ENCODE measurements at regions not wholly inside any gene's neighbourhood (a gene's known extent, or its start where the extent isn't known, plus 50 kb on each side); places are given as distances from the start of the nearest gene placed in this dataset.

DNA sequence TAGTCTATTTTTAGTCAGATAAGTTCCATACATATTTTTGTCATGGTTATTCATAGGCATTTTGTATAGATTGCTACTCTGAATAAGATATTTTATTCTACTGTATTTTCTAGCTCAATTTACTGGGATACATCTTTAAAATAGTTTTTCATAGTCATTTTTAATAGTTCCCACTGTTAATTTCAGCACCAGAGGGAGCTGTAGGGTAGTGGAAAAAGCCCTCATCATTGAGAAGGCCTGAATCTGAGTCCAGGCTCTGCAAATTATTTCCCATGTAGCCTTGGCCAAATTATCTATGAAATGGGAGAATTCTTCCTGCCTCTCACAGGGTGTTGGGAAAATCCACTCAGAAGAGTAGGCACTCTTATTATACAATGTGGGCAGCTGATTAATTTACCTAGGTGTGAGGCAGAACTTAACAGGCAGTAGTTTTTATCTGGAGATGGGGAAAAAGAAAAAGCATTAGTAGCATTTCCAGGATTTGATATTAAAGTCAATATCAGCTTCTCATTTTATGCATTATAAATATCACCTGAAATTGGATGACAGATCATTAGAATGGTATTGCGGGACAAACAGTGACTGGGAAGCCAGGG is 102.9 kb upstream of the PAQR3 start:
- no peak overlapping the region for H3K27ac Mint-ChIP-seq
- POLR2A ChIA-PET, result no interaction called here
- H3K4me3 Mint-ChIP-seq, result no peak overlapping the region
- H3K36me3 Mint-ChIP-seq (ENCODE audit: low read depth), result no peaks in the 10 kb centered on the region
- H3K4me1 Mint-ChIP-seq, result no peaks in the 10 kb centered on the region
- H3K9me3 Mint-ChIP-seq, result no peaks in the 10 kb centered on the region
- peaks cover 1% of the 10 kb centered on the region for H3K27me3 Mint-ChIP-seq
- DNase-seq, result no peak
- CTCF ChIA-PET, result no interaction called here

DNA sequence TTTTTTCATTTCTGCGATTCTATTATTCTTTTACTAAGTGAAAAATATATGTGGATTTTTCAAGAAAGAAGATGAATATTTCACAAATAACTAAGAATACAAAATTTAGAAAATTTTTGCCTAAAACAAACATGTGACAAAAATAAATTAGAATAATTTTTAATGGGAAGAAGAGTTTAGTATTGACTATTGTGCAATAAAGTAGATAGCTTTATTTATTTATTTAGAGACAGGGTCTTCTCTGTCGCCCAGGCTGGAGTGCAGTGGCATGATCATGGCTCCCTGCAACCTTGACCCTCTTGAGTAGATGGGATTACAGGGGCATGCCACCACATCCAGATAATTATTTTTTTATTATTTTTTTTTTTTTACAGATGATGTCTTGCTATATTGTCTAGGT is 95.3 kb upstream of the PAQR3 start:
- CTCF ChIA-PET, result no interaction called here
- Mint-ChIP-seq H3K27me3 (no peaks in the 10 kb centered on the region), H3K27ac (no peak overlapping the region), H3K9me3 (no peaks in the 10 kb centered on the region), H3K36me3 (ENCODE audit: low read depth) (no peaks in the 10 kb centered on the region), H3K4me1 (no peaks in the 10 kb centered on the region), H3K4me3 (no peak overlapping the region)
- POLR2A ChIA-PET, result no interaction called here
- no peak for DNase-seq

DNA sequence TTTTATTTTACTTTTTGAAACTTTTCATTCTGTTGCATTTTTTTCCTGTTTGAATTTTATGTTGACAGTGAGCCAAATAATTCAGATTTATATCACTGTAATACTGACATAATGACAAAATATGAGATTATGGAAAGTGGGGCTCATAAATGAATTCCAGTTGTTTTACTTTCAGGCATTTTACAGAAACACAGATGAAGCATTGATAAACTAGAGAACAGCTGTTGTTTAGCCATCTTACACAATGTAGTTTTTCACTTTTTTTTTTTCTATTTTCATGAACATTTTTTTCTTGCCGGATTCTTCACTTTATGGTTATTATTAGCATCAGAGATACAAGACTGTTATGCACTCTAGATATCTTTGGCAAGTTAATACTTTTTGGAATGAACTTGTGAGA is 91.7 kb upstream of the PAQR3 start:
- no peak overlapping the region for H3K27ac Mint-ChIP-seq
- CTCF ChIA-PET, result no interaction called here
- POLR2A ChIA-PET, result no interaction called here

DNA sequence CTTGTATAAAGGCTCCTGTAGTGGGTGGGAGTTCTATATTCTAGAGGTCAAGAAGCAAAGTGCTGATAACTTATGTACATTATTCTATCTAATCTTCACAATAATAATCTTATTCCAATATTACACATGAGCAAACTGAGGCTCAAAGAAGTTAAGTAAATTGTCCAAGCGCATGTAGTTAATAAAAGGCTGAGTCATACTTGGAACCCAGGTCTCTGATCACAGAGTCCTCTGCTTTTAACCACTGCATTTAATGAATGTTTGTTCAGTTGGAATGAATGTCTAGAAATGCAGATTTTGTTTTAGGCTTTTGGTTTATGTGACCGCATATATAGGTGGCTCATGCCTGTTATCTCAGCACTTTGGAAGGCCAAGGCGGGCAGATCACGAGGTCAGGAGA is 88.4 kb upstream of the PAQR3 start:
- H3K9me3 Mint-ChIP-seq, result no peaks in the 10 kb centered on the region
- CTCF ChIA-PET, result no interaction called here
- no peak overlapping the region for H3K27ac Mint-ChIP-seq
- peaks cover 5% of the 10 kb centered on the region for H3K27me3 Mint-ChIP-seq
- DNase-seq, result no peak
- no peaks in the 10 kb centered on the region for H3K36me3 Mint-ChIP-seq (ENCODE audit: low read depth)
- H3K4me3 Mint-ChIP-seq, result no peak overlapping the region
- POLR2A ChIA-PET, result no interaction called here
- no peaks in the 10 kb centered on the region for H3K4me1 Mint-ChIP-seq

More for the DNA sequence above, 91.7 kb upstream of the PAQR3 start:
- H3K9me3 Mint-ChIP-seq, result no peaks in the 10 kb centered on the region
- no peak overlapping the region for H3K4me3 Mint-ChIP-seq
- H3K27me3 Mint-ChIP-seq, result no peaks in the 10 kb centered on the region
- DNase-seq, result no peak
- H3K36me3 Mint-ChIP-seq (ENCODE audit: low read depth), result no peaks in the 10 kb centered on the region
- H3K4me1 Mint-ChIP-seq, result no peaks in the 10 kb centered on the region

DNA sequence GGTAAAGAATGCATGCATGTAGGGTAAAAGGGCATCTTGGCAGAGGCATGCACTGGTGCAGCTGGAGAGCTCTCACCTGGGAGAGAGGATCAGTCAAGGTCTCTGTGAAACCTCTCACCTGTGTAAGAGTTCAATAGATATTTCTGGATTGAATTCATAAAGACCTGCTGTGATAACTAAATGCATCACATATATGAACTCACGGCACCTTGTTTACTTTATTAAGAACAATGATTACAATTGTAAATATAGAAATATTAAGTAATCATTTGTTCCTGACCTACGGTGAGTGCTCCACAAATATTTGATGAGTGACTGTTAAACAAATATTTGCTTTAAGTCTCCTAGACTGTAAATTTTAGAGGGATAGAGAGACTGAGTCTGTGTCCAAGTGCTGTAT is 85.9 kb upstream of the PAQR3 start:
- no peaks in the 10 kb centered on the region for H3K4me1 Mint-ChIP-seq
- ChIA-PET CTCF (no interaction called here), POLR2A (no interaction called here)
- no peaks in the 10 kb centered on the region for H3K9me3 Mint-ChIP-seq
- no peak for DNase-seq
- H3K27me3 Mint-ChIP-seq, result peaks cover 5% of the 10 kb centered on the region
- no peaks in the 10 kb centered on the region for H3K36me3 Mint-ChIP-seq (ENCODE audit: low read depth)
- H3K27ac Mint-ChIP-seq, result no peak overlapping the region
- H3K4me3 Mint-ChIP-seq, result no peak overlapping the region

DNA sequence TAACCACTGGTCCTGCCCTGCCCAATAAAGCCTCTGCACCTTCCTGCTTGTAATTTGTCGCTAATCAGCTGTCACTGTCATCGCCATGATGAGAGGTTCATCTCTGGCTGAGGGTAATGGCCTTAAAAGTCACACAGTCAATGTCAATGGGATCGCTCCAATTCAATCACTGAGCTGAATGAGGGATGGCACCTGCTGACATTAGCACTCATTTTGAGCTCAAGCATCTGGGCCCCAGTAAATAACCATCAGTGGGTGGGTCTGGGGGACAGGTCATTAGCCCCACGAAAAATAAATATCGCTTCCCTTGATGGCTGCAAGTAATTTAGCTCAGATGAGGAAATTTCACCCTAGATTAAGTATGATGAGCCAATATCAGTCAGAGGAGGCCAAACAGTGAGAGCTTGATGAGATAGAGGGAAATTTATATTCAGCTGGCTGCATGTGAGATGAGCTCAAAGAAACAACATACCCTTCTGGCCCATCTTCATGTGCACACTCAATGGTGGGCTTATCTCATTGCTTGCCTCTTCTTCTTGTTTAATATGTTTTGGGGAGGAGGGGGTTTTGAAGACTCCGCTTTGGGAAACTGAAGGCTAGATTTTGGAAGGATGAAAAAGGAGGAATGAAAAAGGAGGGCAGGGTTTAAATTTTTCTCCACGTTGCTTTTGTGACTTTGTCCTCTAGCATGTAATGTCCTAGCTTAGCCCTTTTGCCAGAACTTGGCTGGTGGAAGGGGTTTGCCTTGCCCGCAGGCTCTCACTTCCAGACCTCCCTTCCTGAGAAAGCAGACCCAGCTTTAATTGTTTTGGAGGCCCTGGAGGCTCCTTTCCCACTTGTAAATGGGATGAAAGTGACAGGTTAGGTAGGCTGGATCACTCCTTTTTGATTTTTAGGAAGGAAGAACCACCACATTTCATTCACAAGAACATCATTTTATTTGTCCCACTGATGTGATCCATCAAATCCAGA is 84.8 kb upstream of the PAQR3 start:
- DNase-seq, result no peak
- Mint-ChIP-seq H3K36me3 (ENCODE audit: low read depth) (no peaks in the 10 kb centered on the region), H3K9me3 (no peaks in the 10 kb centered on the region), H3K27me3 (peaks cover 5% of the 10 kb centered on the region), H3K4me1 (no peaks in the 10 kb centered on the region), H3K27ac (no peak overlapping the region), H3K4me3 (no peak overlapping the region)
- ChIA-PET POLR2A (no interaction called here), CTCF (no interaction called here)

DNA sequence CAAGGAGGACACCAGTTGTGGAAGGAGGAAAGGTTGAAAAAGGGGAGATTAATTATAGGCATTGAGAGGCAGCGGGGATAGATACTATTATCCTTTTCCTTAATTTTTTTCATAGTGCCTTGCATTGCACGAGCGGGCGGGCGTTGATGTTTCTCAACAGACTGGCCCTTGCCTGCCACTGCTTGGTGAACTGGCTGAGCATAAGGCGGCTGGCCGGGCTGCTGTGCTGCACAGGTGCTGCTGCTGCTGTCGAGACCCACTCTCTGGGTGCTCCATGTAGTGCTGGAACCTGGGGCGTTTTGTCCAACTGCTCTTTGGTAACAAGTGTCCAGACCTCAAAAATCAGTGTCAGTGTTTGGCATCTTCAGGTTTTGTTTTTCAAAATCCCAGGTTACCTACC is 83.3 kb upstream of the PAQR3 start:
- Mint-ChIP-seq H3K27ac (no peak overlapping the region), H3K9me3 (no peaks in the 10 kb centered on the region)
- CTCF ChIA-PET, result no interaction called here

DNA sequence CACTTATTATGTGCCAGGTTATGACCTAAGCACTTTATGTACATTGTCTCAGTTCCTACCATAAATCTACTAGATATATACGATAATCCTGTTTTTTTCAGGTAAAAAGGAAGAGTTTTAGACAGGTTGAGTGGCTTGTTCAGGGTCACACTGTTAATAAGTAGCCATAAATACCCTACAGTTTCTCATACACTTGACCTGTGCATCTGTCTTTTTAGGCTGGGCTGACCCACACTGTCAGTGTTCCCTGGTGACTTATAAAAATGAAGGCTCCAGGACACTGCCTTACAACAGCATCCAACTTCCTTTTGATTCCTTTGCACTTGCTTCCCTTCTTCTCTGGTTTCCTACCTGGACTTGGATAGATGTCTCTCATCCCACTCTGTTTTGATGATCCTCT is 78.2 kb upstream of the PAQR3 start:
- no peak overlapping the region for H3K4me3 Mint-ChIP-seq
- ChIA-PET POLR2A (no interaction called here), CTCF (no interaction called here)
- no peaks in the 10 kb centered on the region for H3K4me1 Mint-ChIP-seq
- DNase-seq, result no peak
- H3K27ac Mint-ChIP-seq, result no peak overlapping the region
- H3K36me3 Mint-ChIP-seq (ENCODE audit: low read depth), result no peaks in the 10 kb centered on the region
- no peaks in the 10 kb centered on the region for H3K9me3 Mint-ChIP-seq
- H3K27me3 Mint-ChIP-seq, result peaks cover under 1% of the 10 kb centered on the region

More for the DNA sequence above, 83.3 kb upstream of the PAQR3 start:
- H3K36me3 Mint-ChIP-seq (ENCODE audit: low read depth), result no peaks in the 10 kb centered on the region
- H3K4me3 Mint-ChIP-seq, result no peak overlapping the region
- peaks cover 5% of the 10 kb centered on the region for H3K27me3 Mint-ChIP-seq
- H3K4me1 Mint-ChIP-seq, result no peaks in the 10 kb centered on the region
- POLR2A ChIA-PET, result no interaction called here
- DNase-seq, result no peak

DNA sequence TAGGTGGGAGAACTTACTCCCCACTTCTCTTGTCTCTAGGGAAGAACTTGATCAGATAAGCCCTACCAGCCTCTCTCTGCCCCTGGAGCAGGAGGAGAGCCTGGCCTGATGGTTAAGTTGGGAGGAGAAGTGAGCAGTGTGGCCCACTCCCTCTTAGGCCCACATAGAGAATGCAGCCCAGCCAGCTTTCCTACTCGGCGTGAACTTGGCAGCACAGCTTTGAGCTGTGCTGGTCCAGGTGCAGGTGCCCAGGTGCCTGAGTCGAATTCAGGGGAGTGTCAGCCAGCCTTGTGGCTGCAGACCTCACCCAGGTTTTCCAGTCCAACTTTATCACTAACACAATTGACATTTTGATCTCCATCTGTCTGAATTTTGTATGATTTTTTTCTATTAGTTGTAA is 77.6 kb upstream of the PAQR3 start:
- DNase-seq, result no peak
- Mint-ChIP-seq H3K4me3 (no peak overlapping the region), H3K27ac (no peak overlapping the region), H3K36me3 (ENCODE audit: low read depth) (no peaks in the 10 kb centered on the region), H3K4me1 (no peaks in the 10 kb centered on the region), H3K9me3 (no peaks in the 10 kb centered on the region), H3K27me3 (peaks cover 2% of the 10 kb centered on the region)
- CTCF ChIA-PET, result no interaction called here
- POLR2A ChIA-PET, result no interaction called here

DNA sequence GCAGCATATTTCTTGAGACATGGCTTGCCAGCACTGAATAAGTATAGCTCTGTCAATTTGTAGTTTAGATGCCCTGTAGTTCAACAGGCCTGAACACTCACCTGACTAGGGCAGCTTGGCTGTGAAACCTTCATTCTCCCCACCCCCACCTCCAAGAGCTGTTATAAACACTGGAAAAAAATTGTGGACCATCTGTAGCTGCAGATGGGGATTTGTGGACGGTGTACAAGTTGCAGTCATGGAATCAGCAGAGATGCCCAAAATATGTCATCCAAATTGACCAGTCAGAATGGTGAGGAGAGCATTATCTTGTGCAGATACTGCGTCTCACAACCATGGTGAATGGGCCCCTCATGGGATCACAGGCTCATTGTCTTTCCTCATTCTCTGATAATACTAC is 76.2 kb upstream of the PAQR3 start:
- no peak for DNase-seq
- Mint-ChIP-seq H3K27me3 (peaks cover 2% of the 10 kb centered on the region), H3K36me3 (ENCODE audit: low read depth) (no peaks in the 10 kb centered on the region), H3K4me3 (no peak overlapping the region), H3K4me1 (no peaks in the 10 kb centered on the region), H3K9me3 (no peaks in the 10 kb centered on the region), H3K27ac (no peak overlapping the region)
- POLR2A ChIA-PET, result no interaction called here
- CTCF ChIA-PET, result no interaction called here

DNA sequence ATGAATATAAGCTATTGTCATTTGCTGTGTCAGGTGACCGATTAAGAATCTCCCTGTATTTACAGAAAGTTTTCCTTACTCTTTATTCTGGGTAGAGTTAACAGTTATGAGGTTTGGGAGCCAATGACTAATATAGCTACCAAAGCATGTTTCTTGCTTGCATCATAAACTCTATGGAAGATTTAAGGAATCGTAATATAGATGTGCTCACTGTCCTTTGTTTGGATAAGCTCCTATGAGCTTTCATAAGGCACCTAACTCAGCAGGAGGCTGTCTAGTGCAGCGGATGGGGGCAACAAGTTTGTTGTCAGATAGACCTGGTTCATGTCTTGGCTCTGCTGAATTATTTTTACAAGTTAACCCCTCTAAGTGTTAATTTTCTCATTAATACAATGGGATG is 75.0 kb upstream of the PAQR3 start:
- ChIA-PET CTCF (no interaction called here), POLR2A (no interaction called here)
- peaks cover 2% of the 10 kb centered on the region for H3K27me3 Mint-ChIP-seq

DNA sequence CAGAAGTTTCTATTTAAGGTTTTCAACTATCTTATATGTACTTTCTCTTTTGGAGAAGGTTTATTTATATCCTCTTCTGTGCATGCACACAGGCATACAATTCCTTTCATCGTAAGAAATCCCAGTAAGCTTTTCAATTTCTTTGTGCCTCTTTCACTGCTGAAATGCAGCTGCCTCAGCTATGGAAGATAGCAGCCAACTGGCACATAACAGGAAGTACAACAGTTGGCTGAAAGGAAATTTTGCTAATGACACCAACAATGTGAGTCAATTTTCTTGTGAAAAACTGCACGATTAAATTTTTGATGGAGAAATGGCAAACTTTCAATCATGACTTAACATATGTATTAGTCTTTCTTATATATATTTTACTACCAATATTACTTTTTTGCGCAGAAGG is 74.5 kb upstream of the PAQR3 start:
- no peak overlapping the region for H3K4me3 Mint-ChIP-seq
- no peaks in the 10 kb centered on the region for H3K36me3 Mint-ChIP-seq (ENCODE audit: low read depth)
- H3K27me3 Mint-ChIP-seq, result peaks cover 2% of the 10 kb centered on the region
- DNase-seq, result no peak
- CTCF ChIA-PET, result no interaction called here
- no peaks in the 10 kb centered on the region for H3K9me3 Mint-ChIP-seq
- POLR2A ChIA-PET, result no interaction called here
- H3K4me1 Mint-ChIP-seq, result no peaks in the 10 kb centered on the region
- H3K27ac Mint-ChIP-seq, result no peak overlapping the region

More for the DNA sequence above, 75.0 kb upstream of the PAQR3 start:
- DNase-seq, result no peak
- Mint-ChIP-seq H3K27ac (no peak overlapping the region), H3K36me3 (ENCODE audit: low read depth) (no peaks in the 10 kb centered on the region), H3K4me3 (no peak overlapping the region), H3K4me1 (no peaks in the 10 kb centered on the region), H3K9me3 (no peaks in the 10 kb centered on the region)

DNA sequence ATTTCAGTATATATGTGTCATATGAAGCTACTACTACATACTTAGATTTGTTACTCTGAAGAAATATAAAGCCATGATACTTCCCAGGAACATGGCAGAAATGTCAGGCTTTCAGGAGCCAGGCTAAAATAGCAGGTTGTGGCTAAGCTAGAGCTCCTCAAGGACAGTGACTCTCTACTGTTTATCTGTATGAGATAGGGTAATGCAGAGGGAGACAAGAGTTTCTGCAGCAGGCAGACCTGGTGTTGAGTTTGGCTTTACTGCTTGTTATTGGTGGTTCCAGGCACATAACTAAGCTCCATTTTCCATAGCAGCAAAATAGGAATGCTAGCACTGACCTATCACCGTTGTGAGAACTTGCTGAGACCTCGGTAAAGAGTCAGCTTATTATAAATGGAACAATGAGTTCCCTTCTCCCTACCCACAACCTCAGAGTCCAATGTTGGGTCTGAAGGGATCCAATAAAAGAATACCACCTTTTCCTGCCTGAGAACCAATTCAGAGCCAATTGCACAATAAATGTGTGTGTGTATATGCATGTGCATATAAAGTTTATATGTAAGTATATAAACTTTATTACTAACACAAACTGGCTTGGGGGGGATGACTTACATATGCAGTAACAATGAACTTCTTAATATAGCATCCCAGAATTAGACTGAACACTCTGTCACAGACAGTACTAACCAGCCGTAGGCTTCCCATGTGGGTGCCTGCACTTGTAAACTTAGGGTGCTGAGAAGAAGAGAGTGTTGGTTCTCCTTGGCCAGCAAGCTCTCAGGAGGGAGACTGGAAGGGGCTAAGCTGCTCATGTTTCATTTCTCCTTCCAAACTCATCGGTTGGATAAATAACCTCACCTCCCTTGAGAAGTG is 51.9 kb upstream of the PAQR3 start:
- H3K36me3 Mint-ChIP-seq (ENCODE audit: low read depth), result no peaks in the 10 kb centered on the region
- ChIA-PET CTCF (no interaction called here), POLR2A (no interaction called here)
- peaks cover 13% of the 10 kb centered on the region for H3K27me3 Mint-ChIP-seq
- H3K27ac Mint-ChIP-seq, result no peak overlapping the region
- no peaks in the 10 kb centered on the region for H3K9me3 Mint-ChIP-seq
- no peak for DNase-seq
- H3K4me1 Mint-ChIP-seq, result no peaks in the 10 kb centered on the region
- H3K4me3 Mint-ChIP-seq, result no peak overlapping the region

All from activated CD4-positive, alpha-beta memory T cell treated with anti-CD3 and anti-CD28 coated beads, Interleukin-2, amount 10 ng/mL, durations not matched to agents 7 days and 5 days (primary cell).